GM10266 (cell line): ENCODE measurements at regions not wholly inside any gene's neighbourhood (a gene's known extent, or its start where the extent isn't known, plus 50 kb on each side); places are given as distances from the start of the nearest gene placed in this dataset.

ENCODE experiments used
- DNase-seq: peaks from one replicate; pipeline ENCODE4 v3.0.0; 2012; ENCODE audit errors: extremely low spot score
- TF ChIP-seq, protein P1 (sequence below): IDR thresholded peaks from 2 replicates; pipeline ENCODE4 v1.5.1; 2012; ENCODE audit warnings: mild to moderate bottlenecking, low read depth; ENCODE audit not compliant: control insufficient read depth, insufficient read depth; ENCODE audit errors: missing control alignments

DNA sequence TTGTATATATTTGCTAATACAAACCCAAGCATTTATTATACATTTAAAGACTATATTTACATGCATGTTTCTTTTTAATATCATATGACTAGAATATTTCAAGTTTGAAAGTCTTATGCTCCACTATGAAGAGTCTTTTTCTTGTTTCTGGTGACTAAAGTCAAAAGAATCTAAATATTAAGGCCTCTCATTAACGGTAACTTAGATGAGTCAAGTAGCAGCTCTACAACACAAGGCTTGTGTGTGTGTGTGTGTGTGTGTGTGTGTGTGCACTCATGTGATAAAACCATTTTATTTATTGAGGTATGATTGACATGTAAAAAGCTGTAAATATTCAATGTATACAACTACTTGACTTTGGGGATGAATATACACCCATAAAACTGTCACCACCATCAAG, 275.6 kb downstream of the TFAP2B start:
- DNase-seq = no peak
- TF ChIP-seq, protein P1, sequence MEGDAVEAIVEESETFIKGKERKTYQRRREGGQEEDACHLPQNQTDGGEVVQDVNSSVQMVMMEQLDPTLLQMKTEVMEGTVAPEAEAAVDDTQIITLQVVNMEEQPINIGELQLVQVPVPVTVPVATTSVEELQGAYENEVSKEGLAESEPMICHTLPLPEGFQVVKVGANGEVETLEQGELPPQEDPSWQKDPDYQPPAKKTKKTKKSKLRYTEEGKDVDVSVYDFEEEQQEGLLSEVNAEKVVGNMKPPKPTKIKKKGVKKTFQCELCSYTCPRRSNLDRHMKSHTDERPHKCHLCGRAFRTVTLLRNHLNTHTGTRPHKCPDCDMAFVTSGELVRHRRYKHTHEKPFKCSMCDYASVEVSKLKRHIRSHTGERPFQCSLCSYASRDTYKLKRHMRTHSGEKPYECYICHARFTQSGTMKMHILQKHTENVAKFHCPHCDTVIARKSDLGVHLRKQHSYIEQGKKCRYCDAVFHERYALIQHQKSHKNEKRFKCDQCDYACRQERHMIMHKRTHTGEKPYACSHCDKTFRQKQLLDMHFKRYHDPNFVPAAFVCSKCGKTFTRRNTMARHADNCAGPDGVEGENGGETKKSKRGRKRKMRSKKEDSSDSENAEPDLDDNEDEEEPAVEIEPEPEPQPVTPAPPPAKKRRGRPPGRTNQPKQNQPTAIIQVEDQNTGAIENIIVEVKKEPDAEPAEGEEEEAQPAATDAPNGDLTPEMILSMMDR = no peak

DNA sequence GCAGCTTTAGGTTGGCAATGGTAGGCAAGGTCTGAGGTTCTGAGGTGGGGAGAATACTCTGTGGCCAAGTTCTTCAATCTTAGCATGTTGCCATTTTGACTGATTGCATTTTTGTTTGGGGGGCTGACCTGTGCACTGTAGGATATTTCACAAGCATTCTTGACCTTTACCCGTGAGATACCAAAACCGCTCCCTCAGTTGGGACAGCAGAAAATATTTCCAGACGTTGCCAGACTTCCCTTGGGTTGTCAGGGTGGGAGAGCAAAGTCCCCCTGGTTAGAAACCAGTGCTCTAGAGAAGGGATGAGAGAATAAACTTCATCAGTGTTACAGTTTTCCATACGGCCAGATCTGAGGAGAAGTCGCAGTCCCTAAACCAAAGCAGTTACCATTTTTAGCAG, 279.6 kb downstream of the TFAP2B start:
- no peak for DNase-seq
- TF ChIP-seq, protein P1 = no peak

DNA sequence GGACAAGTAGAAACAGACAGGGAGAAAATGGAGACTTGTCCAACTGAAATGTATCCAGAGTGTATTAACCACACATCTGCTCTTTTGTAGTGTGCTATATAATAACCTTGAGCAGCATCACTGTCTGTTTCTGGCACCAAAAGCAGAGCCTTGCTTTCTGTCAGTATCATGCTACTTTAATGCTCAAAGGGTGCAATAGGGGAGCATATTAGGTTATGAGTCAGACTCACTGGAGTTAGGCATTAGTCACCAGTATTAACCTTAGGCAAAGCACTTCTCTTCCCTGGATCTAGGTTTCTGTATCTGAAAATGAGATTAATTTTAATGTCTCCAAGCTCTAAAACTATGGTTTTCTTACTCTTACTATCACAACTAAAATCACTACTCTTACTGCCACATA, 280.1 kb downstream of the TFAP2B start:
- DNase-seq = no peak
- TF ChIP-seq, protein P1 = no peak

DNA sequence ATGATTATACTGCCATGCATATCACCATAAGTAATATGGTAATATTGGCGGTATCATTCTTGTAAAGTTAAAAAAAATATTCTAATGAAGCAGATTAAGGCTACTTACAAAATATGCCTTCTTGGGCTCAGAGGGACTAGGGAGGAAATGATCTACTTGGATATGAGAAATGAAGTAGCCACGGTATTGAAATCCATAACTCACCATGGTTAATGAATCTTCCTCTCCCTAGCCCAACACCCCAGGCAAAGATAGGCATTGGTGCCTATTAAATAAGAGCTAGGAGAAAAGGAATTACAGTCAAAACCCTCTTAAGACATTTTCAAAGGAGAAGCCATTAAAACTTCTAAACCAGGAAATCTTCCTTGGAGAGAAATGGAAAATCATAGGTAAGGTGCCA, 280.5 kb downstream of the TFAP2B start:
- TF ChIP-seq, protein P1 = no peak
- no peak for DNase-seq

DNA sequence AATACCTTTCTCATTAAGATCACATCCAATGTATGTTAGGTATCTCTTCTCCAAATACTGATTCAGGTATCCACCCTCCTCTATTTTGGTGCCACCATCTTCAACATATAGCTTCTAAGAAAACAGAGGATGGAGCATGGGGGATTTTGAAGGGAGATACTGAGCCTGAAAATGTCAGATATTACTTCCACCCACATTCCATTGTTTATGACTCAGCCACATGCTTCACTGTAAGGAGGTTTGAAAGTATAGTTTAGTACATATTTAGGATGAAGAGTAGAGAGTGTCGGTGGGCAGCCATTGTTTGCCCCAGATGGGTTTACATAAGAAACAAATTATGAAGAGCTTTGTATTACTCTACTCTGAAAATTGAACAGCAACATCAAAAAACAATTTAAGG, 286.7 kb downstream of the TFAP2B start:
- no peak for DNase-seq
- TF ChIP-seq, protein P1 = no peak

DNA sequence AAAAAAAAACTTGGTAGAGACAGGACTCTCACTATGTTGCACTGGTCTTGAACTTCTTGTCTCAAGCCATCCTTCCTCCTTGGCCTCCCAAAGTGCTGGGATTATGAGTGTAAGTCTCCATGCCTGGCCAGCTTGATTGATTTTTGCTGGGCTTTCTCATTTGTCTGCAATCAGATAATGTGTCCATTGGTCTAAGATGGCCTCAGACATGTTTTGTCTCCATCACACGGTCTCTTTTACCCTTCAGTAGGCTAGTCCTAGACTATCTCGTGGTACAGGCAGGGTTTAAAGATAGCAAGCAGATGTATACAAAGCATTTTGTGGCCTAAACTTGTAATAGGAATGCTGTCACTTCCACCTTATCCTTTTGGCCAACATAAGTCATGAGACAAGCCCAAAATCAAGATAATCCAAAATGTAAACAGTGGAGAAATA, 289.1 kb downstream of the TFAP2B start:
- no peak for DNase-seq
- TF ChIP-seq, protein P1 = no peak

DNA sequence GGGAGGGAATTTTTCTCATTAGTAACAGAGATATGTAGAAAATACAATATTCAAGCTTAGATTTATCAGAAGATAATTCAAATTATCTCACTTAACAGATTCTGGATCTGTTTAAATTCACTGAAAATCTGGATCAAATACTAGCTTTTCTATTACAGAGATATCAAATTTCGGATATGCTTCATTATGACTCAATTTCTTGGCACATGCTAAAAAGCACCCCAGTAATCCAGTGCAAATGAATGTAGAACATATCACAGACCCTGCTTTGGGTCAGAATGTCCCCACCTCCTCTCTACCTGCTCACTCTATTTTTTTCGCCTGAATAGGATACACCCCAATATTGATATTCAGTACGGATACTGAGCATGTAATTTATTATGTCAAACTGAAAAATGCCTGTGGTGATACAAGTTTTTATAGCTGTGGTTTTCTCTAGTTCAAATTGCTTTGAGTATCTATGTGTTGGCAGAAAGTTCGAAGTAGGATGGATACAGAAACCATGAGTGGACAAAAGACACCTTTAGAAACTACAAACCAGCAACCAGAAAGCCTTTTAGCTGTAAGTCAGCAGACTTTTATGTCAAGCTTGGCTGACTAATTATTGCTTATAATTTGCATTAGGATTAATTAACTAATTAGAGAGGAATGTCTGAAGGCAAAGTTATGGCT, 290.0 kb downstream of the TFAP2B start:
- TF ChIP-seq, protein P1 = no peak
- no peak for DNase-seq
